Breast epithelium (tissue), 3 donors: ENCODE measurements at regions not wholly inside any gene's neighbourhood (a gene's known extent, or its start where the extent isn't known, plus 50 kb on each side); places are given as distances from the start of the nearest gene placed in this dataset.

Source experiments
- POLR2A ChIP-seq: fragments of 450-650 bp; IDR thresholded peaks from one replicate; pipeline ENCODE4 v1.6.1; 2016; ENCODE audit warnings: antibody characterized with exemption, mild to moderate bottlenecking, moderate library complexity
- POLR2AphosphoS5 ChIP-seq, 3 donors: sonication (generic); formaldehyde crosslinking; IDR thresholded peaks; one replicate each; pipeline ENCODE4 v1.6.1; 2017; ENCODE audit warnings: antibody characterized with exemption in 3 of 3
- TF ChIP-seq, protein P1 (sequence below), 3 donors: fragments of 450-650 bp; IDR thresholded peaks; one replicate each; pipeline ENCODE4 v1.5.1; 2016 to 2017; ENCODE audit warnings: antibody characterized with exemption in 3 of 3, mild to moderate bottlenecking in 3 of 3, moderate library complexity in 3 of 3

DNA sequence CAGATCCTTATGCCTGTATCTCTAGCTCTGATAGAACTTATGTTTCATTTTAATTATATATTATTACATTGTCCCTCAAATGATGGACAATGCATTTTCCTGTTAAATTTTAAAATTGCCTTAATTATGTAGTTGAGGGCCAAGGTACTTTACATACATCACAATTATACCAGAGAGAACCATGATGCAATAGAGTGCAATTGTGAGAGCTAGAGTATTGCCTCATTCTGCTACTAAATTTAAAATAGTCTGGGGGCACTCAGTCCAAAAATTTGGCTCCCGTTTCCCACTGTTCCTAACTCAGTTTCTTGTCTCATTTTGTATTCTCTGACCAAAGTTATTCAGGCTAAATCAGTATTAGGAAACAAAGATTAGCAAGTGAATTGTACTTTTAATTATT is 378.5 kb upstream of the ZFP42 start:
- TF ChIP-seq, protein P1, sequence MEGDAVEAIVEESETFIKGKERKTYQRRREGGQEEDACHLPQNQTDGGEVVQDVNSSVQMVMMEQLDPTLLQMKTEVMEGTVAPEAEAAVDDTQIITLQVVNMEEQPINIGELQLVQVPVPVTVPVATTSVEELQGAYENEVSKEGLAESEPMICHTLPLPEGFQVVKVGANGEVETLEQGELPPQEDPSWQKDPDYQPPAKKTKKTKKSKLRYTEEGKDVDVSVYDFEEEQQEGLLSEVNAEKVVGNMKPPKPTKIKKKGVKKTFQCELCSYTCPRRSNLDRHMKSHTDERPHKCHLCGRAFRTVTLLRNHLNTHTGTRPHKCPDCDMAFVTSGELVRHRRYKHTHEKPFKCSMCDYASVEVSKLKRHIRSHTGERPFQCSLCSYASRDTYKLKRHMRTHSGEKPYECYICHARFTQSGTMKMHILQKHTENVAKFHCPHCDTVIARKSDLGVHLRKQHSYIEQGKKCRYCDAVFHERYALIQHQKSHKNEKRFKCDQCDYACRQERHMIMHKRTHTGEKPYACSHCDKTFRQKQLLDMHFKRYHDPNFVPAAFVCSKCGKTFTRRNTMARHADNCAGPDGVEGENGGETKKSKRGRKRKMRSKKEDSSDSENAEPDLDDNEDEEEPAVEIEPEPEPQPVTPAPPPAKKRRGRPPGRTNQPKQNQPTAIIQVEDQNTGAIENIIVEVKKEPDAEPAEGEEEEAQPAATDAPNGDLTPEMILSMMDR (IDR thresholded peaks at IDR 0.05) = no peak
- TF ChIP-seq POLR2A (no peak), POLR2AphosphoS5 (IDR thresholded peaks at IDR 0.05) (no peak)
